ENCODE measurements at regions not wholly inside any gene's neighbourhood (a gene's known extent, or its start where the extent isn't known, plus 50 kb on each side); places are given as distances from the start of the nearest gene placed in this dataset.

DNA sequence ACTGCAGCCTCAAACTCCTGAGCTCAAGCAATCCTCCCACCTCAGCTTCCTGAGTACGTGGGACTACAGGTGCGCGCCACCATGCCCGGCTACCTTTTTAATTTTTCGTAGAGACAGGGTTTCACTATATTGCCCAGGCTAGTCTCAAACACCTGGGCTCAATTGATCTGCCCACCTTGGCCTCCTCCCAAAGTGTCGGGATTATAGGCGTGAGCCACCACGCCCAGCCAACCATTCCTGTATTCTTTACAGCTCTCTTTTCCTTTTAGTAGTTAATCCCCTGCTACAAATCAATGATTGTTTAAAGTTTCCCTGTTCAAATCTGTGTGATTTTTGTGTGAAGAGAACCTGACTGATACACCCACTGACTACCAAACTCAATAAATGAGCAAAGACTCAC, 75.4 kb upstream of the SVIL start:
- TF ChIP-seq, protein P1, sequence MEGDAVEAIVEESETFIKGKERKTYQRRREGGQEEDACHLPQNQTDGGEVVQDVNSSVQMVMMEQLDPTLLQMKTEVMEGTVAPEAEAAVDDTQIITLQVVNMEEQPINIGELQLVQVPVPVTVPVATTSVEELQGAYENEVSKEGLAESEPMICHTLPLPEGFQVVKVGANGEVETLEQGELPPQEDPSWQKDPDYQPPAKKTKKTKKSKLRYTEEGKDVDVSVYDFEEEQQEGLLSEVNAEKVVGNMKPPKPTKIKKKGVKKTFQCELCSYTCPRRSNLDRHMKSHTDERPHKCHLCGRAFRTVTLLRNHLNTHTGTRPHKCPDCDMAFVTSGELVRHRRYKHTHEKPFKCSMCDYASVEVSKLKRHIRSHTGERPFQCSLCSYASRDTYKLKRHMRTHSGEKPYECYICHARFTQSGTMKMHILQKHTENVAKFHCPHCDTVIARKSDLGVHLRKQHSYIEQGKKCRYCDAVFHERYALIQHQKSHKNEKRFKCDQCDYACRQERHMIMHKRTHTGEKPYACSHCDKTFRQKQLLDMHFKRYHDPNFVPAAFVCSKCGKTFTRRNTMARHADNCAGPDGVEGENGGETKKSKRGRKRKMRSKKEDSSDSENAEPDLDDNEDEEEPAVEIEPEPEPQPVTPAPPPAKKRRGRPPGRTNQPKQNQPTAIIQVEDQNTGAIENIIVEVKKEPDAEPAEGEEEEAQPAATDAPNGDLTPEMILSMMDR (IDR thresholded peaks at IDR 0.05), result no peak
- TF ChIP-seq POLR2A (IDR thresholded peaks at IDR 0.05), result no peak

Data from thyroid gland (tissue), 4 donors.